NCI-H2227 treated with DMSO at 0.1 percent for 48 hours (cell line): ENCODE measurements at regions not wholly inside any gene's neighbourhood (a gene's known extent, or its start where the extent isn't known, plus 50 kb on each side); places are given as distances from the start of the nearest gene placed in this dataset.

ENCODE experiments used
- DNase-seq: peaks from one replicate; lab custom pipeline; 2025; lab: John Stamatoyannopoulos, UW

DNA sequence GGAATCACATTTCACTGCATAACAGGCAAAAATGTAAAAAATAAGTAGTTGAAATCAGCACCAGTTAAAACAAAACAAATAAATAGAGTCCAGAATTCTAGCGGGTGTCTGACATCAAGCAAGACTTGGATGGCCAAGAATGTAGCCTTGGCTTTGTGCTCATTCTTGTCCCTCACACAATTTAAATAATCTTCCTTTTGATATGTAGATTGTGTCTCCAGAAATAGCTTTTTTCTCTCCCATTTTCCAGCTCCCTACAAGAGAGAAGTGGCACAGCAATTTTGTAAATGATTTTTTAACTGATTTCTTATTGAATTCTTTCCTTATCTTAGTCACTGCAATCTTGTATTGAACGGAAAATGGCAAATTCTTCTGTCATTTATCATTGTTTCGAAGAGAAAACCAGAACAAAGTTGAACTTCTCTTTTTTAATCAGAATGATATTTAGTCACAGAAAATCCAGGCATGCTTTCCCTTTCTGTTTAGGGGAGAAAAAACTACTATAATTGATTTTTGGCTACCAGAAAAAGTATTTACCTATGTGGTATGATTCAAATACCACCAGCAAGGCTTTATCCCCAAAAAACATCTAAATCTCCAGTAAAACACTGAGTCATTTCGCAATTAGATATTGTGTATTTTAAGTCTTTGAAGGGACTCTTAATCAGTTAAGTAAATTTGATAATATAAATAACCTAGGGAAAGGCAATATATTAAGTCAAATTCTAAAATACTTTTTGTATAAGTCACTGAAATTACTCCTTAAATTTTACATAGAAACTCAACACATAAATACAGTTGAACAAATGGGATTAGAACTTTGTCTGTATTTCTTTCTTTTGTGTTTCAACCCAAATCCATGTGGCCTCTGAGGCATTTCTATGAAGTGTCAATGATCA is 481.7 kb downstream of the GBE1 start:
- peak; percentile 31 for DNase-seq

GRCh38 chr3:81277853-81278252 is 483.6 kb downstream of the GBE1 start:
- DNase-seq: no peak

- DNase-seq: no peak
Observed at GRCh38 chr3:81274671-81275070, 486.8 kb downstream of the GBE1 start.

GRCh38 chr3:81270603-81271379 is 490.7 kb downstream of the GBE1 start:
- DNase-seq: no peak

DNA sequence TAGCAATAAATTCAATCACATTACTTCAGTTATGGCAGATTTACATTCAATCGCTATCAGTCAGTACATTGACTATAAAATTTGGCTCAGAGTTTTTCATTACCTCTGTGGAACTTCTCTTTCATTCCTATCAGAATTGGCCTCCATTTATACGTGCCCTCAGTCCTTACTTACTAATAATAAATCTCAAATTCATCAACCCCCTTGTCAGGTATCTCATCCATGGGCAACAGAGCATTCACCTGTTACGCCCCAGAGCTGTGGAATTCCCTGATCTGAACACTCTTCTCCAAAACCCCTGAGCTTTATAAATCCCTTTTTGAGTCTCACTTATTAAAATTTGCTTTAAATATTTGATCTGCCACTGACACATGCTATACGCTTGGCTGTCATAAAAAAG is 492.9 kb downstream of the GBE1 start:
- no peak for DNase-seq

GRCh38 chr3:81261996-81262395 is 499.4 kb downstream of the GBE1 start:
- no peak for DNase-seq

DNA sequence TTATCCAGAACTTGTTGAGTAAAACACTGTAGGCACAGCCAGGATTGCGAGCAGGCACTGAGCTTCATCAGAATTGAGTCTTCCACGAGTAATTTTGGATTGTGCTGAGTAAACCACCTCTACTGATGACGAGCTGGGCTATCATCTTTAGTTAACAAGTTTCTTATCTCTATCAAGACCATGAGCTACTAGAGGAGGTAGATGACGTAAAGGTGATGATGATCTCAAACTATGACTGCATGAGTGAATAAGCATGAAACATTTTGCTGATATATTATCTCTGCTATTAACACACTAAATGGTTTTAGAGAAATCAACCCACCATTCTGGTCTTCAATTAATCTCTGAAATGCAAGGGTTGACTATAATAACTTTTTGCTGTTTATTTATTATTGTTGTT is 506.0 kb downstream of the GBE1 start:
- DNase-seq: no peak

- no peak for DNase-seq
Observed at GRCh38 chr3:81251096-81251495, 510.3 kb downstream of the GBE1 start.

GRCh38 chr3:81249540-81250029 is 511.9 kb downstream of the GBE1 start:
- DNase-seq: no peak

DNA sequence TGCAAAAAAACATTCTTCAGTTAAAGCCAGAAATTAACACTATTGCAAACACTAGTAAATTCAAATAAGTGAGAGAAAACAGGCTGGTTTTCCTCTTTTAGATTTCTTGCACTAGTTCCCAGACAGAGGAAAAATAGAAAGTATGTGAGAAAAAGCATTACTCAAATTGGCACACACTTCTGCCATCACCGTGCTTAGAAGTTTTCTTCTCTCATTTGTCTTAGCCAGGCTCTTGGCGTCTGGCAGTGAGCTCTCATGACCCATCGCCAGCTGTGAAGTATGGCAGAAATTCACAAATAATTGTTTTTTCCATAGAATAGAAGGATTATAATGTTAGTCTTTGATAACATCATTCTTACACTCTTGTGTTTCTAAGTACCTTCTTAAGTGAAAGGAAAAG is 515.9 kb downstream of the GBE1 start:
- no peak for DNase-seq

DNA sequence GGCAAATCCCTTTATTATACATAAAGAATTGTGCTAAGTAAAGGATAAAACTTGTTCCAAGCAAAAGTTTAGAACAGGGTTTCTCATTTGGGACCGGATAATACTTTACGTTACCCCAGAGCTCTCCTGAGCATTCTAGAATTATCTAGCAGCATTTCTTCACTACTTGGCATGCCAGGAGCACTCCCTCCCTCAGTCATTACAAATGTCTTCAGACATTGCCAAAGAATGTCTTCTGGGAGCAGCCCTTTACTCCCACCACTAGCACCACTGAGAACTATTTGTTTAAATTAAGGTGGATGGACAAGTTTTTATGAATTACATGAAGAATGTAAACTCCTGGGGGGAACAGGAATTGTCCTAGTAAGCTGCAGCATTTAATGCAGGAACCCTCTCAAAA is 516.4 kb downstream of the GBE1 start:
- no peak for DNase-seq

DNA sequence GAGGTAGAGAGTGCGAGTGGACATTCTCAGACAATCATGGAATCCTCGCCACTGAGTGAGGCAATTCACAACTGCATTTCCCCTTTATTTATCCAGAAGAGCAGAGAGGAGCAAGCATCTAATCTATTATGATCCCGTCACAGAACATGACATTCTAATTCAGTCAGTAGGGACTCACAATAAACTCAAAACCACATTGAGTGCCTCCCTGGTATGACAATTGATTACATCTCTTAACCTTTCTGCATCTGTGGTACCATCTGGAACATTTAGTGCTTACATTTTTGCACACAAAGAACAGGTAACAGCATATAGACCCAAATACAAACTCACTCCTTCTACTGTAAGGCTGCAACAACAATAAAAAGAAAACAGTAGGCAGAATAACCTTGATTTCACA is 517.2 kb downstream of the GBE1 start:
- DNase-seq: no peak

- DNase-seq: no peak
Observed at GRCh38 chr3:81242871-81243270, 518.6 kb downstream of the GBE1 start.

DNA sequence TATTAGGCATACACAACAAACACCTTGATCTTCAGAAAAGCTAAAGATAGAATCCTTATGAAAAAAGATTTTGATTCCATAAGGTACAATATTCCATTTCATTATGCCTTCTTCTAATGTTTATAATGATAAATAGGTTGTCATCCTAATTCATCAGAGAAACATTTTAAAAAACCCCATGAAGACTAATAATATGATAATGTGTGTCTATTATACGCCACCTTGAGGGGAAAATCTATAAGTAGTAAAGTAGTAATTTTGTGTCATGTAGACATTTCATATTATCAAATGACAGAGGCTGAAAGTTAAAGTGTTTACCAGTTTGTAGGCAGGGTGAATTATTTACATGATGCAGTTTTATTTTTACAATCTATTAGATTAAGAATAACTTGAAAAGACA is 524.3 kb downstream of the GBE1 start:
- DNase-seq: no peak

DNA sequence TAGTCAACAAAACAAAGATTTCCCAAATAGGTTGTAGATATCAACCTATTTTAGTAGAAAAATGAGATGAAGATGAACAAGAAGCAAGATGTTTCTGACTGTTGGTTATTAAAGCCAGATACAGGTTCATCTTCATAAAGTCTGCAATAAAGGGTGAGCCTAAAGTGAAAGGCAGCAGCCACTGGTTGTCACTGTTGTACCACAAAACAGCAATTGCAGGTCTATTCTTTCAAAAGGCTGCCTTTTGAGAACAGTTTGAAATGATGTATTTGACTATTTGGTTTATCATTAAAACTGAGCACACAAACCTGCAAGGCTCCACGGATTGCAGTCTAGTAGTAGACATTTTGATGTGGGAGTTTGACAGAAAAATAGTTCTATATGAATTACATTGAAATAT is 543.4 kb downstream of the GBE1 start:
- DNase-seq: peak; percentile 42

DNA sequence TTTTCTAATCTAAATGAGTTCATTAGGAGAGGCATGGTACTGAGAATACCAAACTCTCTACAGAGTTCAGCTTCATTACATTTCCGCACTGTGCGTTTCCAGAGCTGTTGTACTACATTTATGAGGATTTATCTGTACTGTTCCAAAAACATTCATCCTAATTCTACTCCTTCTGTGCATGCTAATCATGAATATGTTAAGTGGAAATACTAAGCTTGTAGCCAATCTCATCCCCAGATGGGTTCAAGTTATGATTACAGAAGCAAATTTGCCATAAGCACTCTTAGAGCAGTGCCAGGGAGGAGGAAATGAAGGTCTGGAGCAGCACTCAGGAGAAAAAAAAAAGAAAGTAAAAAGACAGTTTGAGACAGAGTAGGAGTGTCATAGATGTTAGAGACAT is 544.3 kb downstream of the GBE1 start:
- no peak for DNase-seq

GRCh38 chr3:81216192-81216591 is 545.3 kb downstream of the GBE1 start:
- no peak for DNase-seq

DNA sequence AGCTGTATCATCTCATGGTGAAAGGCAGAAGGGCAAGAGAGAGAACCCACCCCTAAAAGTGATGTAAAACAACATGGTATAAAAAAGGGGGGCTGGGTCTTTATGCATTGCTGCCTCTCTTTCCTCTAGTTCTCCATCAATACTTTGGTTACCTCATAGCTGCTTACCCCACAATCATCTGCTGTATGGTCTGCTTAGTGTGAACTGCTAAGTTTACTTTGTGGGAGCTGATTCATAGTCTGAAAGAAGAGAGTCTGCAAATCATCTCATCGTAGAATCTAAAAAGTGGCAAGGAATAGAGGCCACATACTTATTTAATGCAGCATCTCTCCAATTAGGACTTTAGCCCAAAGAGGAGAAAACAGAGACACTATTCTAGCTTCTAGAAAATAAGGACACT is 546.8 kb downstream of the GBE1 start:
- DNase-seq: no peak

- DNase-seq: peak; percentile 2
Observed at GRCh38 chr3:81199587-81199986, 561.9 kb downstream of the GBE1 start.

DNA sequence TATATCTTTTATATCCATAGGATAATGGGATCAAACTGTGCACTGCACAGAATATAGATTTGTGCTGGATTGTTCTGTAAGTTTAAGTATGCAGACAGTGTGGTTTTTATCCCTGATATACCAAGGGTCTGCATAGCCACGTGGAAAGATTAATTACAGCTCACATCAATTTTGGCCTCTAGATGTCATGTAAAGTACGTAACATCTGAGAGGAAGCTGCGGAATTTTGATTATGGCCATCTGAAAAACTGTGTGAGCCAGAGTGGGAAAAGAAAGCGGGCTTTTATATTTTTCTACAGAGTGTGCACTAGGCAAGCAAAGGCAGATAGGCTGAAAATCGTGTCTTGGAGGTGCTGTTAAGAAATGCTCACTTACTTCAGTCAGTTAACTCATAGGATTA is 562.7 kb downstream of the GBE1 start:
- no peak for DNase-seq

- no peak for DNase-seq
Observed at GRCh38 chr3:81198216-81198615, 563.2 kb downstream of the GBE1 start.

GRCh38 chr3:81197386-81197785 is 564.1 kb downstream of the GBE1 start:
- no peak for DNase-seq

- no peak for DNase-seq
Observed at GRCh38 chr3:81195478-81195877, 566.0 kb downstream of the GBE1 start.
